ENCODE measurements at regions not wholly inside any gene's neighbourhood (a gene's known extent, or its start where the extent isn't known, plus 50 kb on each side); places are given as distances from the start of the nearest gene placed in this dataset.

GRCh38 chr6:148214667-148215066 is 128.0 kb upstream of the SASH1 start:
- no peak for DNase-seq (ENCODE audit: low read depth)

DNA sequence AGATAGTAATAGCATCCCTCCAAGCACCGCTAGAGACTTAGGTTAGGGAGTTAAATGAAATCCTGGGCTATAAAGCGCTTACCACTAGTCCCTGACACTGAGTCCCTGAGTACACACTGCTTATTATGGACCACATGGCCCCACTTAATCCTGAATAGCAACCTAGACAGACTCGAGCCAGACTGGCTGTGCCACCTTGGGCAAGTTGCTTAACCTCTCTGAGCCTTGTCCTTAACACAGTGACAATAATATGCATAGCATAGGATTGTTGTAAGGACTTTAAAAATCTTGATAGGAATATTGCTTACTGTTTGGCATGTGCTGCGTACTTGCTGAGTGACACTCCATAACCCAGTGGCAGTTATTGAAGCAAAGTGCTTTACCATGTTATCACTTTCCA is 125.6 kb upstream of the SASH1 start:
- no peak for DNase-seq (ENCODE audit: low read depth)

GRCh38 chr6:148217921-148218320 is 124.7 kb upstream of the SASH1 start:
- no peak for DNase-seq (ENCODE audit: low read depth)

DNA sequence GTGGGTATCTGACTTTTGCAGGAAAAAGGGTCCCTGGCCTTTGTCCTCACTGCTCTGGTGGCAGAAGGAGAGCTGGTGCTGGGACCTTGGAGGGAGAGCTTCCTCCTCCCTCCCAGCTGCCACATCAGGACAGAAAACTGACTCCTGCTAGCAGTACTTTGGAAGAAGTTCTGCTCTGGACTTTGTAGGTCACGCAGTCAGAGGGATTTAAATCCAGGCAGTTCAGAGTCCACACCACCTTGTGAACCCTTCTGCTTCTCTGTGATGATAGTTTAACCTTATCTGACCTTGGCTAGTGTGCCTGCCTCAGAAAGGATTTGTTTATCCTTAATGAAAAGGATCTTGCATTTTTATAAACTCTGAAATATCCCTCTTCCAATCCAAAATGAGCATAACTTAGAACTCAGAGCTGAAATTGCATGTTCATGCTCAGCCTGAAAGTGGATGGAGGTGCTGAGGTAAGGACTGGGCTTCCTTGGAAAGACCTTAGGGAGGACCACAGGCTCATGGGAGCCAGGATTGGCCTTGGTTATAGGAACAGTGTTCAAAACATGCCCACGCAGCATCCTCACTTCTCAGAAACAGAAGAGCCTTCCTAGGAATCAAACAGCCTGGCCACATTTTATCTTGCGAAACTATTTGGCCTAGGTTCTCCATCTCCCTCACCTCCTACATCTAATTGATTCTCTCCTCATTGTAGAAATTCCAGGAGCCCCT is 123.9 kb upstream of the SASH1 start:
- no peak for DNase-seq (ENCODE audit: low read depth)

DNA sequence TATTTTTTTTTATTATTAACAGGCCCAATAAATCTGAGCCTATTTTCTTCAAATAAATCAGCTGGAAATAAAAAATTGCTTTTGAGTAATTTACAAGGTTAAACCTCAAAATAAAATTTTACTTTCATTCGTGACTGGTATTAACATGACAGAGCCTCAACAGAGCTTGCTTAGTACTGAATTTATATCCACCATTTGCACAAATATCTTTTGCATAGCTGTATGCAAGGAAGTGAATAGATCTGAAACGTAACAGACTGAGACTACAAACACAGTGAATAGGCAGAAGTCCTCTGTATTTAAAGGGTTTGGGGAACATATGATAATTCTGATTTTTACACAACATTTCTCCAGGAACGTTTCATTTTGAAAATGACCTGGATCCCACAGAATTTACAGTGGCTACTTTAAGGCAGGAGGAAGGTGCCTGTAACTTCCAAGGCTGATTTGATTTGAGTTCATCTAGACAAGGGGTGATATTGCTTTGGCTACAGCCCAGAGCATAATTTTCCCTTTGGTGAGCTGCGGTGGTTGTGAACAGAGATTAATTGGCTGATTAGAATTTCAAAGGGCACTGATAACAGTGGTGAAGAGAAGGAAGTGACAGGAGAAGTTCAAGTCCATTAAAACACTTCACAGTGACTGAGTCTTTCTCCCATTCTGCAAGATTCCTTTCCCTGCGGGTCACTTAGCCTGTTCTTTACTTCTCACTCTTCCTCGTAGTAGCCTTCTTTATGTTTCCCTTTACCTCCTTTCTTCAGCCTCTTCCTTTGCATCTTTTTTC is 121.2 kb upstream of the SASH1 start:
- no peak for DNase-seq (ENCODE audit: low read depth)

GRCh38 chr6:148222376-148222775 is 120.3 kb upstream of the SASH1 start:
- DNase-seq (ENCODE audit: low read depth) = no peak

- DNase-seq (ENCODE audit: low read depth) = no peak
Observed at GRCh38 chr6:148222846-148223245, 119.8 kb upstream of the SASH1 start.

DNA sequence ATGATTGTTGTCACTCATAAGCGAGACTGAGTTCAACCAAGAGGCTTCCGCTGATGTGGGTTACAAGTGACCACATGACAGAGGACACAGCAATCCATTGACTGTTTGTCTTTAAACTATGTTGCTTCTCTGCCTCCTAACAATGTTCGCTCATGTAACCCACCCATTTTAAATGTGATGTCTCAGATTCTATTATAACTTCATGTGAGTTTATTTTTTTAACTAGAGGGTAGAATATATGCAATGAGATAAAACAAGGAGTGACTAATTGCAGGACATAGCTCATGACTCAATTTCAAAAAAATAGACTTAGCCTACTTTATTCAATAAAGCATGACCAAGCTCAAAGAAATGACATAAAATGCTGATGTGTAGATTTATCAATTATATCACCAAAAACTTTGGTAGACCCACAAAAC is 119.2 kb upstream of the SASH1 start:
- no peak for DNase-seq (ENCODE audit: low read depth)

DNA sequence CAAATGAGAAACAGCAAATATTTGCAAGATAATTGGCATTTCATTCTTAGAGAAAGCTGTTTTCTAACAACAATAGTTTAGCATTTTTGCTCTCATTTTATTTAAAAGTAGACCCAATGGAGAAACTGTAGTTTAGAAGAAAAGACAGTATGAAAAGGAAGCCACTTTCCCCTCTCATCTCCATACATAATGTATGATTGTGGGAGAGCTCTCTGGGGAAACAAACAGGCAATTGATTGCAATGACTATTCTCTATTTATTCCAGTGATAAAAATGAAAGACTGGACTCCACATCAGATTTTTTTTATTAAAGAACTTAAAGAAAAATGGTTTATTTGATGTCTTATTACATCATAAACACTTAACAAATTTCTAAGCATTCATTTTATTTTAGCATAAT is 116.8 kb upstream of the SASH1 start:
- no peak for DNase-seq (ENCODE audit: low read depth)

DNA sequence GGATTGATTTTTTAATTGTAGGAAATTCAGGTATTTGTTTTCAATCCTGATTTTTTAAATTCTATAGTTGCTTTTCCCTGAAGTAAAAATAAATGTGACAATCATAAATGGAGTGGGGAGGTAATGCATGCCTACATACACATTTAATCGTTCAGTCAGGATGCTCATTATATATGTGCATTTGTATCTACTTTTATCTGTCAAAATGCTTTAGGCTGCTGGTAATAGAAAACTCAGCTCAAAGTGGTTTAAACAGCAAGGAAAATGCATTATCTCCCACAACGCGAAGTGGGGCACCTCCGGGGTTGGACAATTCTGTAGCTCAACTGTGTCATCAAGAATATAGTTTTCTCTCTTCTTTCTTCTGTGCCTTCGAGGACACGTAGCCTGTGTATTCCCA is 116.4 kb upstream of the SASH1 start:
- no peak for DNase-seq (ENCODE audit: low read depth)

DNA sequence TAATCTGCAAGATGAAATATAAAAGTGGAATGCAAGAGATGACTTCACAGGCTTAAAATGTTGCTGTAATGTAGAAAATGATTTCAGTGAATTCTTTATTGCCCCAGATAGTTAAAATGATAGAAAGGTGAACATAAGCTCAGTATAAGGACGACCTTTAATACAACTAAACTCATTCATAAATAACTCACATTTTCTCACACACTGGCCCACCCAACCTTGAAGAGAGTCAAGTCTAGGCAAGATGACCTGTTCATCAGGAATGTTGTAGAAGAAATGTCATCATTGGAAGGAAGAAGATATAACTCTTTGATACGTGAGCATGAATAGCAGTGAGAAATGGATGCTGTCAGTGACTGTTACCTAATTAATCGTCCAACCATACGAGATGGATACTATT is 111.1 kb upstream of the SASH1 start:
- no peak for DNase-seq (ENCODE audit: low read depth)

- no peak for DNase-seq (ENCODE audit: low read depth)
Observed at GRCh38 chr6:148235446-148235845, 107.2 kb upstream of the SASH1 start.

GRCh38 chr6:148238713-148239112 is 103.9 kb upstream of the SASH1 start:
- no peak for DNase-seq (ENCODE audit: low read depth)

DNA sequence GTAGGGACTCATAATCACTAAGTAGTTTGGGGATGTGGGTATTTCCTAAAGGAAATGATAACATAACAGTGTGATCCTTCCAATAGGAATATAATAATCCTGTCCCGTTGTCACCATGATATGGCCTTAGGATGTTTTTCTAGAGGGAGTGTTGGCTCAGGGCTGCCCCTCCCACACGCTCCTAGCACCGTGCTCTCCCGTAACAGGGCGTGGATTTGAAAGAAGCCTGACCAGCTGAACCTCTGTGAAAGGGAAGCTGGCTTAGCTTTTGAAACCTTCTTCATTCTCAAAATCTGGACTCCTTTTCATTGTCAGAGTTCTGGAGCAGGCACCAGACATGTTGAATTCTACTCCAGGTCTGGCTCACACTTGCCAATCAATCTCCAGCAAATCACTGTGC is 103.4 kb upstream of the SASH1 start:
- DNase-seq (ENCODE audit: low read depth) = no peak

DNA sequence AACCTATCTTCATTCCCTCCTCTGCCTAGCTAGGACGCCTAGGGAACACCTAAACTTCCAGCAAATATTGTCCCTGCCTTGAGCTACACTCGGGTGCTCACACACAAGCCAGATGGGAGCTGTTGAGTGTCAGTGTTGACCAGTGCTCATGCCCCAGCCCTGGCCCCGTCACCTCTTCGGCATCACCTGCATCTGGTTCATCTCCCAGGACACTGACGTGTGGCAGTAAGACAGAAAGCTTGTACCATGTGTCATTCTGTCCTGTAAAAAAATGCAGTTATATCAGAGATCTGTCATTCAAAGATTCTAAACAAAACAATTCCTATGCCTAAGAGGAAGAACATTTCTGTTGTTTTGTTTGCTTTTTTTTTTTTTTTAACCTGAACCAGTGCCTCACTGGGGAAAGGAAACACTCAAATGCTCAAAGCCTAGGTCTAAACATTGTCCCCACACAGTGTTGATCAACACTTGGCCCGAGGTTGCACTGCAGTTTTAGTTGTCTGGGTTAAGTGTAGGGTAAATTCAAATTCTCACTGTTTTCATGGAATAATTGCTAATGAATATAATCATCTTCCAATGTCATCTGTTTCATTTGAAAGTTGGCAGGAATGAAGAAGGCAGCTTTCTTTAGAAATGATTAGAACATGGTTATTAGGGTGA is 102.7 kb upstream of the SASH1 start:
- no peak for DNase-seq (ENCODE audit: low read depth)

- no peak for DNase-seq (ENCODE audit: low read depth)
Observed at GRCh38 chr6:148240461-148240840, 102.2 kb upstream of the SASH1 start.

GRCh38 chr6:148240861-148241477 is 101.7 kb upstream of the SASH1 start:
- DNase-seq (ENCODE audit: low read depth) = no peak

DNA sequence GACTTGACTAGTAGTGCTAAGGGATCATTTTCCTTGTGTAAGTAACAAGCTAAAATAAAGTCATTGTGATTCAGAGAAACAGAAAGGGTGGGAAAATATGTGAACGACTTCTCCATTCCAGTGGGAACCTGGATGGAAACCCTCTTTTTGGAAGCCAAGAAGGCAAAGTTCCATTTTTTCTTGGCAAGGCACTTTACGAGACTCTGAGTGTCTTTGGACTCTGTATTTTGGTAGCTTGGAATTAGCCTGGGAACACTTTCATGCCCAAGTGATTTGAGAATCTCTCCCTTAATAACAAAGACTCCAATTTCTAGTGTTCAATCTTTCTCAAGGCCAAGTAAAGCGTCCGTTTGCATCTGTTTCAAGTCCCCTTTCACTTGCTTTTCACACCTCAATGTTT is 100.5 kb upstream of the SASH1 start:
- no peak for DNase-seq (ENCODE audit: low read depth)

DNA sequence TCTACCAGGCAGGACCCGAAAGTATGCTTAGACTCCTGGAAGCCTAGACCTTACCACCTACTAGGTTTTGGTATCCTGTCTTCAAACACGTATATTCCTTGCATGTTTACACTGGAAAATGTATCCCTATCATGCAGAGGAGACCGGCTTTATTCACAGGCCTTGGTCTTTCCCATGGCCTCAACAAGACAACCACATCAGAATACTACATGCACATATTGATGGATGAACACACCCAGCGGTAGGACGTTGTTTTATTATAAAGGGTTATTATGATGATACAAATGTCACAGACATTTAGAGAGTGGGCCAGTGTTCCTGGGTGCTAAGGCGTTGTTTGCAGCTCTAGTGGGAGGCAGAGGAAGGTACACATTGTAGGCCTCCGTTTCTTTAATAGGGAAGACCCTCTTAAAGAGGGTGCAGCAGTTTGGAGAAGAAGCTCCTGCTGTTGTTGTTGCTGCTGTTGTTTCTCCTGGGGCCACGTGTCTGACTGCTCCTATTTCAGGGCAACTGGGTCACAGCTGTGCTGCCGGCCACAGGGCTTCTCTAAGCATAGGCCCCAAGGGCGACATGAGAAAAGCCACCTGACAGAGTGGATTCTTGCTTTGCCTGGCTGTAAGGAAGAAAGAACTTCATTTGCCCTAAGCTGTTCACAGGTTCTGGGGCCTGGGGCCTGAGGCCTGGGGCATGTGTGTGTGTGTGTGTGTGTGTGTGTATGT is 98.3 kb upstream of the SASH1 start:
- no peak for DNase-seq (ENCODE audit: low read depth)

DNA sequence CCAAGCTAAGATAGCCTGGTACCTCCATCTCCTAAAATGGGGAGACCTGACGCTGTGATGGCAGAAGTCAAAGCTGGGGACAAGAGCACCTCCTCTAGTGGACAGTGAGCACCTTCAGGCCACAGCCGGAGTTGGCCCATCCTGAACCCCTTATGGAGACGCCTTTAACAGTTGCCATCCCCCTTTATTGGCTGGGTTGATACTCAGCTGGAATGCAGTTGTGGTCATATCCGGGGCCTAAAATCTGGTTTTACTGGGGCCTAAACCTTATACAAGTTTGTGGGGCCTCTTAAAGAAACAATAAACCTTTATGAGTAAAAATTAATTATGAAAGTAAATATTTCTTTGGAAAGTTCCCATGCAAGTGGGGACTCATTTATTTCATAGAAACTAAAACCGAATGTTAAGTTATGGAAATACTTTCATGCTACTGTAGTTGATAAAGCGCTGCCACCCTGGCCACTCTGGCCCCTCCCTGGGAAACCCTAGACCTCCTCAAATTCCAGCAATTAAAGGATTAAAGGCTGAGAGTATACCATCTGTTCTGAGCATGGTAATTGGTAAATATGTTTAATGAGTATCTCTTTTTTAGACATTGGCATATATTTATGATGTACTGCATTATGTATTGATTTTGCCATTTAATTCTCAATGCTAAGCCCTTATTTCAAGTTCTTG is 95.1 kb upstream of the SASH1 start:
- DNase-seq (ENCODE audit: low read depth) = no peak

GRCh38 chr6:148249160-148249559 is 93.5 kb upstream of the SASH1 start:
- no peak for DNase-seq (ENCODE audit: low read depth)

Measured in non-pigmented ciliary epithelial cell (primary cell).